HG02943 (cell line): ENCODE measurements at regions not wholly inside any gene's neighbourhood (a gene's known extent, or its start where the extent isn't known, plus 50 kb on each side); places are given as distances from the start of the nearest gene placed in this dataset.

ENCODE experiments used
- ATAC-seq: cut with Tn5 transposase; IDR thresholded peaks from one replicate; pipeline ENCODE4 v1.9.1; 2021; ENCODE audit warnings: mild to moderate bottlenecking, low read depth, moderate library complexity; ENCODE audit not compliant: unreplicated experiment

DNA sequence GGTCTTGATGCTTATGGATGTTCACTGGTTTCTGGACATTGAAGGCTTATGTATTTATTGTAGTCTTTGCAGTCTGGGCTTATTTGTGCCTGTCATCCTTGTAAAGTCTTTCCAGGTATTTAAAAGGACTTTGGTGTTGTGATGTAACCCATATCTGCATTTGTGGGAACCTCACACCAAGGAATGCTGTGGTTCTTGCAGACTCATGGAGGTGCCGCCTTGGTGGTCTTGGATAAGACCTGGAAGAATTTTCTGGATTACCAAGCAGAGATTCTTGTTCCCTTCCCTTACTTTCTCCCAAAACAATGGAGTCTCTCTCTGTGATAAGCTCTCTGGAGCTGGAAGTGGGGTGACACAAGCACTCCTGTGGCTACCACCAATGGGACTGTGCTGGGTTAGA is 363.5 kb upstream of the NECTIN3 start:
- ATAC-seq: no peak

DNA sequence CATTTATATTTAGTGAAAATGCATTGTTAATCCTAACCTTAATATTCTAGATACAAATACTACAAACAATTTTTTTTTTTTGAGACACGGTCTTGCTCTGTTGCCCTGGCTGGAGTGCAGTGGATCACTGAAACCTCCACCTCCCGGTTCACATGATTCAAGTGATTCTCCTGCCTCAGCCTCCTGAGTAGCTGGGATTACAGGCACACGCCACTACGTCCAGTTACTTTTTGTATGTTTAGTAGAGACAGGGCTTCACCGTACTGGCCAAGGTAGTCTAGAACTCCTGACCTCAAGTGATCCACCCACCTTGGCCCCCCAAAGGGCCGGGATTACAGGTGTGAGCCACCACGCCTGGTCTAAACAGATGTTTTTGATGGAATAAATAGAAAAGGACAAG is 361.5 kb upstream of the NECTIN3 start:
- no peak for ATAC-seq

DNA sequence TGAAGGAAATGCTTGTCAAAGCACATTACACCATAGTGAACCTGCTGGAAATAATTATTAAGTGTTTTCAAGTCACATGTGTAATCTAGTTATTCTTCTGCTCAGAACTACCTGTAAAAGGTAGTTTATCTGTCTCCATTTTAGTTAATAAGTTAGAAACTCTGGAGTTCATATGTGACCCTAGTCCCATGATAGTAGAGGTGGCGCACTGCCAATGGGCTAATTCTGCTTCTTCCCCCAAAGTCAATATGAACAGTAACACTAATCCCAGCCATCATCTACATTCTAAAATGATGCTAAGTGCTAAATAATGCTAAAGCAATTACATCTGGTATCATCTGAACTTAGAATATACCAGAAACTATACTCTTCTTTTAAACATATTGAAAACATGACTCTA is 361.0 kb upstream of the NECTIN3 start:
- ATAC-seq: no peak

DNA sequence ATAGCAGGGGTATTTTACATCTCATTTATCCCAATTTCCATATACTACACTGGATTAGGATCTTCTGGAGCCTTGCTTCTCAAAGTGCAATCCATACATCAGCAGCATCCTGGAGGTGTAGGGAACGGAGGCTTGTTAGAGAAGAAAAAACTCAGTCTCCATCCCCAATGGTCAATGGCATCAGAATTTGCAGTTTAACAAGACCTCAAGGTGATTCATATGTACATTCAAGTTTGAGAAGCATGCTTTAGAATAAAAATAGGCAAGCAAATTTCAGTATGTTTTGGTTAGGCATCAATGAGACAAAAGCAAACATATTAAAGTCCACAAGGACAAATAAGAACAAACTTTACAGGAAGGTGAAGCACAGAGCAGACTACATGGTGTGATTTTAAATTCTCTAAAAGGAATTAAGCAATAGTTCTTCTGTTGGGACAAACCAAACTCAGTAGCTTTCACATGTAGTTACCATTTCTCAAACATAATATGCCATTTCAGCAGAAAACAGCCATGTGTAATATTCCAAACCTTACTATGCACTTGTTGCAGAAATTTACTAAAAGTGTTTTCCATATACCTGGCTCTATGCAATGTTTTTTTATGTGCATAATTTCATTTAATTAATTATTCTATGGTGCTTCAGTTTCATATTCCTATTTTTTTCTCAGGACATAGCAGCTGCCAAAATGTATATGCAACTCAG is 360.3 kb upstream of the NECTIN3 start:
- no peak for ATAC-seq

DNA sequence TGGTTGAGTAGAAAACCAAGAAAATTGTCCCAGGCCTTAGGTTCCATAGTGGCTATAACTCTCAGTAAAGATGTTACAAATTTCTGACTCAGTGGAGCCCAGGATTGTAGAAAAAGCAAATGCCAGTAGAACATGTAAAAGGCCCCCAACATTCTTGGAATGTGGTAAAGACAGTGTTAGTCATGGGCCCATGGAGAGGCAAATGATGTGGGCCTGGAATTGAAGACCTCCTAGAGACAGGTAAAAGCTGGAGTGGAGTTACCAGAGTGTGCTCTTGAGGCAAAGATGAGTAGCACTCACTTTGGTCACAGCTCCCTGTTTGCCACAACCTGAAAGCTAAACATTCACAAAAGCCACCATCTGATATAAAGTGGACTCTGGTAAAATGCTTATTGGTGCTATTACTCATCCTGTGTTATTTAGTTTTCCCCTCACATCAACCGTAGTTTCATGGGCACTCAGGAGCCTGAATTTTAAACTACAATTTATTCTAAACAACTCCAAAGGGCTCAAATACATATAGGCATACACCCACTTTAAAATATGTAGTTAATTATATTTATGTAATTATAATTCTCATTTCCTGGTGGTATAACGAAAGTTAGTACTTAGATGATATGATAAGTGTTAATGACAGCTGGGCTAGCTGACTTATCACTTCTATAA is 359.6 kb upstream of the NECTIN3 start:
- ATAC-seq: no peak

DNA sequence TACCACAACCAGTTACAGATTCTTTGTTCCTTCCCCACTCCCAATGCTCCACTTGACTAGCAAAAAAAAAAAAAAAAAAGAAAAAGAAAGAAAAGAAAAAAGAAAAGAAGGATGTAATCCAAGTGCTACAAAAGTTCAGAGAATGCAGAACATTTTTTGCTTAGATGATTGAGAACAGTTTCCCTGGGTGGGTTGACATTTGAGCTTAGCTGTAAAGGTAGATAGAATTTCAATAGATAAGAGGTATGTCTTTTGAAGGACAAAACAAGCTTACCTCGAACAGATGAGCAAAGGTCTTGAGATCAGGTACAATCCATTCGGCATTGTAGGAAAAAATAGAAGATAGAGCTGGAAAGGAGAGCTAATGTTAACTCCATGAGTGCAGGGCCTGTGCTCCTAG is 344.6 kb upstream of the NECTIN3 start:
- no peak for ATAC-seq

DNA sequence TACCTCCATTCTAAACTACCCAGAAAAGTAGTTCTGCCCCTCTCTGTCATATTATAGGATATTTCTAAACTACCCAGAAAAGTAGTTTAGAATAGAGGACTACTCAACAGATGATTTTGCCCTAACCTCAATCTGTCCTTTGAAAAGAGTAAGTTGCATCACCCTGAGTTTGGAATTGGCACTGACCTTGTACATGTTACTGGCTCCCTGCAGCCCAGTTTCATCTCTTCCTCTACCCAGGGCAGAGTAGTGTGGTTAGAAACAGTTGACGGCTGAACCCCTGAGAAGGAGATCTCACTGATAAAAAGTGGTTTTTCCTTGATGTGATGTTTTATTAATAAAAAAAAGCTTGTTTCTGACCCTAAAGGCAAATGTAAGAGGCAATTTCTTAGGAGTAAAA is 340.5 kb upstream of the NECTIN3 start:
- ATAC-seq: no peak

DNA sequence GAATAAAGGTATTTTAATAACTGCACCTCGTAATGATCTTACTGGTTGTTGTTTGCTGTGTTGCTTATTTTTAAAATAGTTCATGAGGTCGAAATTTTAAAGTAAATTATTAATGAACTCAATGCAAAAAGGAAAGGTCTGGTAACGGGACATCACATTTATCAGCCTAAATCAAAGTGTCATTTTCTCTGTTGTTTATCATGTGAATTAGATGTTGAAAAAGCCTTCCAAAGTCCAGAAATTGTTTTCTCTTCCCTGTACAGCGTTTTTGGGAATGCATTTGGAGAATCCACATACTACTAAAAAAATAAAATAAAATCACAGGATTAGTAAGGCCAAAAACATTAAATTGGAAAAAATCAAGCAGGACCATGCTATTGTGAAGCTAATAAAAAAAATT is 339.2 kb upstream of the NECTIN3 start:
- no peak for ATAC-seq

DNA sequence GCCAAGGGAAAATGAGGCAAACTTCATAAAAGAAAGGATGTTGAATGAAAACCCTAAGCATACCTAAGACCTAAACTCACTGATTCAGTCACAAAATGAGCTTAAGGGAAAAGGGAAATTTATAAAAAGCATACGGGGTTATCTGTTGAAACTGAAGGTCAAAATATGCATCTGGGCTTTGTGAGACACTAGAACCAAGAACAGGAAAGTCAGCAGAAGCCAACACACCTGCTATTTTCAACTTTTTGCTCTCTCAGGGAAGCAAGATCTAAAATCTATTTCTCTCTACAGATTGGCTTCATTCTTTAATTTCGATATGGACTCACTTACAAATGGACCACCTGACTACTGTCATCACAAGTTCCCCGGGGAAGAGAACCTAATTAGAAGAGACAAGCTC is 338.6 kb upstream of the NECTIN3 start:
- no peak for ATAC-seq

DNA sequence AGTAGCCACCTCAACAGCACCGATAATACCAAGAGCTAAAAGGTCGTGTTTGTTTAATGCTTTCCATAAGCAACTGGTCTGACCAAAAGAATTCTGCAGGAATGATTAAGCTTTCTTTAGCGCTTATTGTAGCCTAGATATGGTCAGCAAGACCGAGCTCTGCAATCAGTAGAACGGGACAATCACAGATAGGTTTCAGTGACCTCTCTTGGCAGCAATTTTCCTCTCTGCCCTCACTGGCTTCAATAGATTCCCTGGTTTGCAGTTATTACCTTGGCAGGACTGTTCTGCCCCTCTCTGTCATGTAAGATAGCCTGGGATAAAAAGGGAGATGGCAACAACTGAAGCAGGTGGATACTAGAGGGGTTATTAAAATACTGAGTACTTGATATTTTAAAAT is 337.1 kb upstream of the NECTIN3 start:
- no peak for ATAC-seq

DNA sequence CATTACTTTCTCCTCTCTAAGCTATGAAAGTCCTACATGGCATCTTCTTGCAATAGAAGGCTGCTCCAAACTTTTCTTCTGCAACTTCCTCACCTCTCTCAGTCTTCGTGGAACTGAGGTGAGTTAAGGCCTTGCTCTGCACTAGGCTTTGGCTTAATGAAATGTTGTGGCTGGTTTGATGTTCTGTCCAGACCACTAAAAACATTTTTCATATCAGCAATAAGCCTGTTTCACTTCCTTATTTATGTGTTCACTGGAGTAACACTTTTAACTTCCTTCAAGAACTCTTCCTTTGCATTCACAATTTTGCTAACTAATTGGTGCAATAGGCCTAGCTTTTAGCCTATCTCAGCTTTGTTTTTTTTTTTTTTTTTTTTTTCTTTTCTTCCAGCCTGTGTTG is 335.3 kb upstream of the NECTIN3 start:
- ATAC-seq: peak; percentile 76

DNA sequence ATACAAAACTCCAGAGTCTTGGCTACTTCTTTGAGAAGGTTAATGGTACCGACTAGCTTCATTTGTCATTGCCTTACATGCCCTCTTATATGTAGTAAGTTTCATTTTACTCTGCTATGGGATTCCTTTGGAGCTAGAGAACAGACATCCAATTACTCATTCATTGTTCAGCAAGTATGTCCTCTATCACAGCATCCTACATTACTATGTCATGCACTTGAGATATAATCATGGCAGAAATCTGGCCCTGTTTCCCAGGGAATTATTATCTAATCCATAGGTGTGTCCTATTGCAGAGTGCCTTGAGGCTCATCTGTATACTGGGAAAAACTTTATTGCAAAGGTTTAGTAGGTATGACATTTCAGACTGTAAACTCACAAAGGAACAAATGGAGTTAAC is 333.1 kb upstream of the NECTIN3 start:
- ATAC-seq: no peak

DNA sequence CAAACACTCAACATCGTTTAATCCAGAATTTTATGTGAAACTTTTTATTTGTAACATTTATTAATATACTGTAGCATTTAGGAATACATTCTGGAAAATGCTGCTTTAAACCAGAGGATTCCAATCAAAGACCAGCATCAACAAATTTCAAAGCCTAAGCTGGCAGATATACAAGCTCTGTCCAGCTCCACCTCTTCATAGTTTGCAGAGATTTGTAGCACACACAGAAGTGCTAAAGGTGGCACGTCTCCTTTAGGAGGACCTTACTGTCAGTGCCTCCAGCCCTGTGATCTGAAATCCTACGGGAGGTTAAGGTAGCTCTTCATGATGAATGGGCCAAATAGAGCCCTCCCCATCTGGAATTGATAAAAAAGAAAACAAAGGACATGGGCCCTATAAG is 329.7 kb upstream of the NECTIN3 start:
- ATAC-seq: no peak

DNA sequence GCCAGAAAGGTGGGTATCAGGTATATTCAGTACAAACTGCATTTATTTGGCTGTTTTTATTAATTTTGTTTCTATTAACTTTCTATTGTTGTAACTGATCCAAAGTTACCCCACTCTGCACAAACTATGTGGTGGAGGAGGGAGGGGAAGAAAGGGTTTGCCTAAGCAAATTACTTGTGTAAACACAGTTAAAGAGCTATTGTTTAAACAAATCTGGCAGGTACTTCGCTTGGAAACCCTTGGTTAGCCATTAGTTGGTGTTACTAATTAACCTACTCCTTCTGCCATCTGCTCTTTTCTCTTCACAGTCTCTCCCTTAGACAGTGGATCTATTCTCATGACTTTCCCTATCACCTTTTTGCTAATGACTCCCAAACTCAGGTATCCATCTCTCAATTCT is 328.4 kb upstream of the NECTIN3 start:
- peak; percentile 93 for ATAC-seq

DNA sequence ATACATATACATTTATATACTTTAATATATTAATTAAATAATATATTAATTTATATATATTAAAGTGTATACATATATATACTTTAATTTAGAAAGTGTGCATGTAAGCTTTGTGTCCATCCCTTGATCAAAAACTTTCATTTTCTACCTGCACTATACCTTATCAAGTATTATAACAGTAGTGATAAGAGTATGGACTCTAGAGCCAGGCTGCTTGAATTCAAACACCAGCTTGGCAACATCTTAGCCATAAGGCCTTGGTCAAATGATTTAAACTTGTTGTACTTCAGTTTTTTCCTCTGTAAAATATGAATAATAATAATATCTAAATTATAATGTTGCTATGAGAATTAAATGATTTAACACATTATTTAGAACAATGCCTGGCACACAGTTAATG is 327.6 kb upstream of the NECTIN3 start:
- ATAC-seq: no peak

DNA sequence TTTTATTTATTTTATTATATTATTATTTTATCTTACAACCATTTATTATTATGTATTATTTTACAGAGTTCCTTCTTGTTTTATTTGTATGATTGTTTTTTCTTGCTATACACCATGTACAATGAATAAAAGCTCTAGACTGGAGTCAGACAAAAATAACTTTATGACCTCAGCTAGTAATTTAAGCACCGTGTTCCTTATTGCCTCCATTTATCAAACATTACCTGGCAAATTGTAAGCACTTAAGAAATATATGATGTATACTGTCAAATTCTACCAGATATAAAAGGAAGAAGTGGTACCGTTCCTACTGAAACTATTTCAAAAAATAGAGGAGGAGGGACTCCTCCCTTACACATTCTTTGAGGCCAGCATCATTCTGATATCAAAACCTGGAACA is 326.9 kb upstream of the NECTIN3 start:
- no peak for ATAC-seq

DNA sequence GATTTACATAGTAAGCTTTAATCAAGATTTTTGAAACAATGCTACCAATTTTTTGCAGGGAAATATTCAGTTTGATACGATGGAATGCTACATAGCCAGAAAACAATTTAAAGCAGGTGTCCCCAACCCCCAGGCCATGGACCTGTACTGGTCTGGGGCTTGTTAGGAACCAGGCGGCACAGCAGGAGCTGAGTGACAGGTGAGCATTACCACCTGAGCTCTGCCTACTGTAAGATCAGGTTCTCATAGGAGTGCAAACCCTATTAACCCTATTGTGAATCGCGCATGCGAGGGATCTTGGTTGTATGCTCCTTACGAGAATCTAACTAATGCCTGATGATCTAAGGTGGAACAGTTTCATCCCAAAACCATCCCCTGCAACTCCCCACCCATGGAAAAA is 322.6 kb upstream of the NECTIN3 start:
- ATAC-seq: no peak

DNA sequence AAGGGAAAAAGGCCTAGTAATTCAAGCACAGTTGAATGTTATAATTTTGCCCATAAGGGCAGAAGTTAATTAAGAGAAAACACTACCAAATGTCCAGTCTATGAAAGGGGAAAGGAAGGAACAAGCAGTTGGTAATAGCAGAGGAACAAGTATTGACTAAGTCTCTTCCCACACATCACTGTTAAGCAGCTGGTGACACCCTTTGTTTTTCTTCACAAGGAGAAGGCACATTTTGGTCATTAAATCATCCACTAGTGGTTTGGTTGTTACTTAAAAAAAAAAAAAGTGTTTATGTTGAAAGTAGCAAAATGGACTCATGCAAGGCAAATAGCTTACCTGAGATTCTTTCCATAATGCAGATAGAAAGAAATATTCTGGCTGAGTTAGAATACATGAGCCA is 321.4 kb upstream of the NECTIN3 start:
- no peak for ATAC-seq

DNA sequence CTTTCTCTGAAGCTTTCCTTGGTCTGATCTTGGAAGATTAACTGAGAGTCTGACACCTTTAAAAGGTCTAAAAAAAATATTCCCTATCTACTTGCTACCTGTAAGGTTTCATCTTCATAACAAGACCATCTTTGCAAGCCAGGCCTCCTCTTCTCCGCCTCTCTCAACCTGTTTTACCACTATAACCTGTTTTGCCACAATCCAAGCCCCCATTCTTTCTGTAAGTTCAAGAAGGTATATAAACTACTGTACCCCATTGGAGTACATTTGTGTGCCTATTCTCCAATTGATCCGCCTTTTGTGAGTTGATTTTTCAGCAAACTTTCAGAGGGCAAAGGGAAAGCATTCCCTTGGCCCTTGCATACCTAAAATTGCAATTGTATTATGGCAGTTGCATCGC is 319.3 kb upstream of the NECTIN3 start:
- ATAC-seq: no peak

DNA sequence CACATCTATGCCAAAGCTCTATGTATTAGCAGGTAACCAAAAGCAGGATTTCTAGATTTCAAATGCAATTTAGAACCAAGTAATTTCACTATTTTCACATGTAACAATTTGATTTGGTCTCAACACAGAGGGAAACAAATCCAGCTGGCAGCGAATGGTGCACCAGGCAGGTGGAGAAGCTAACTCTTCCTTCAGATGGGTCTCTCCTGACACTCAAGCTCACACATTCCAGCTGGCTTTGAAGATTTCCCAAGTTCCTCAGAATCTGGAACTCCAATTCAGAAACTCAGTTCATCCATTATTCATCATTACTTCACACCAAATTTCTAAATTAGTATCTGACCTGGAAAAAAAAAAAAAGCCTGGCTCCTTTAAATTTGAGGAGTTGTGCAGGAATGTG is 318.1 kb upstream of the NECTIN3 start:
- no peak for ATAC-seq

DNA sequence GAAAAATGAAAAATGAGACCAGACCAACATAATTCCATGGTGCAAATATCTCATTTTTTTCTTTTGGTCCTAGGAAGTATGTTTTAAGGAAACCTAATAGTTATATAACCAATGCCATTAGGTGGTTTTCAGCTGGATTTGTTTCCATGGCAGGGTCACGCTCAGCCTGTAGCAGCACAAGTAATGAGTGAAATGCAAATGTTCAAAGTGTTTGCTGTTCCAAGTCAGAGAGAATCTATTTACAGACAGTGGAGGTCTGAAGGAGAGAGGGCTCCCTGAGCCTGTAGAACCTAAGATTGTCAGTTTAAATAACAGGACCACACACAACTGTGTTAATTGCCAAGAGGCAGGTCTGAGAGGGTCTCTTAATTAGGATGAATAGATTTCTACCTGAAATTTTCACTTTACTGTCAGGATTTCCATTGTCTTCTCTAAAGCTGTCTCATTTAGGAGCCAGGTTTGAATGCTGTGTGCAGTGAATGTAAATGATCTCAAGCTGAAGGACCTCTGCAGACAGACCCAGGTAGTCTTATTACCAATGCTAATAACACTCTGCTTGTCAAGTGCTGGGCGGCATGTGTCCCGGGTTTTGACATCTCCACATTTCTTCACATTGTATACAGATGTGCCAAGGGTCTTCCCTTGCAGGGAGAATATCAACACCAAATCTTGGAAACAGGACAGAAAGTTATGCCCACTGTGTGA is 317.3 kb upstream of the NECTIN3 start:
- no peak for ATAC-seq

DNA sequence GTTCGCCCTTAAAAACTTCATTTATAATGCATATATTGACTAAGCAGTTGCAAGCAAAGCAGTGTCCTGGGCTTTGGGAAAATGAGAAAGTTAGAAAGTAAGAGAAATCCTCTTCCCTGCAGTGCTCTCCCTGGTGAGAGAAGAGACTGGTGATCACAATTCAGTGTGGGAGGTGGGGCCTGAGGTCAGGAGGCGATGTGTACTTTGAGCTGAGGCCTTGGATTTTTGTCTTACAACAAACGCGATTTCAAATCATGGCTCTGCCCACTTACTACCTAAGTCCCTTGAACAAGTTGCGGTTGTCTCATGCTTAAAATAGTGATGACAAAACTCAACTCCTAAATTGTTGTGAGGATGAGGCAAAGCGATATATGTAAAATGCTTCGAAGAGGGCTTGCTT is 316.3 kb upstream of the NECTIN3 start:
- ATAC-seq: no peak
